ENCODE measurements at regions not wholly inside any gene's neighbourhood (a gene's known extent, or its start where the extent isn't known, plus 50 kb on each side); places are given as distances from the start of the nearest gene placed in this dataset.

GRCh38 chr1:58346036-58346355 is 200.5 kb downstream of the OMA1 start:
- Histone ChIP-seq H3K36me3 (no peaks in the 10 kb centered on the region), H3K27me3 (no peaks in the 10 kb centered on the region), H3K27ac (no peak overlapping the region), H3K9me3 (no peaks in the 10 kb centered on the region), H3K4me3 (no peak overlapping the region), H3K4me1 (no peaks in the 10 kb centered on the region)
- intact Hi-C loops (cut with DNase I): no loop called here
- TF ChIP-seq CTCF (IDR thresholded peaks at IDR 0.05) (no peak), POLR2A (IDR thresholded peaks at IDR 0.05) (no peak)
- no peak for DNase-seq
- WGBS, 2 donors: 82 to 83% methylated on average over 4 to 7 of the region's 7 CpGs

- no peaks in the 10 kb centered on the region for H3K27me3 ChIP-seq
- no peak for TF ChIP-seq POLR2A (IDR thresholded peaks at IDR 0.05)
- no peak for TF ChIP-seq CTCF (IDR thresholded peaks at IDR 0.05)
- intact Hi-C loops (cut with DNase I): no loop called here
- WGBS, 2 donors: 58 to 78% methylated on average over 5 of the region's 5 CpGs
- H3K9me3 ChIP-seq: no peaks in the 10 kb centered on the region
- no peaks in the 10 kb centered on the region for H3K36me3 ChIP-seq
- H3K4me1 ChIP-seq: no peaks in the 10 kb centered on the region
- H3K4me3 ChIP-seq: no peak overlapping the region
- DNase-seq: no peak
- H3K27ac ChIP-seq: no peak overlapping the region
Measured at GRCh38 chr1:58345215-58346035, 201.1 kb downstream of the OMA1 start.

GRCh38 chr1:58340185-58340584 is 206.3 kb downstream of the OMA1 start:
- Histone ChIP-seq H3K36me3 (no peaks in the 10 kb centered on the region), H3K27me3 (no peaks in the 10 kb centered on the region), H3K27ac (no peak overlapping the region), H3K4me3 (no peak overlapping the region), H3K4me1 (no peaks in the 10 kb centered on the region), H3K9me3 (no peaks in the 10 kb centered on the region)
- TF ChIP-seq CTCF (IDR thresholded peaks at IDR 0.05): no peak
- no peak for TF ChIP-seq POLR2A (IDR thresholded peaks at IDR 0.05)
- DNase-seq: no peak
- WGBS, 2 donors: 60 to 75% methylated on average over 4 of the region's 4 CpGs
- intact Hi-C loops (cut with DNase I): no loop called here

- no peak overlapping the region for H3K27ac ChIP-seq
- DNase-seq: no peak
- no peak overlapping the region for H3K4me3 ChIP-seq
- no peaks in the 10 kb centered on the region for H3K4me1 ChIP-seq
- intact Hi-C loops (cut with DNase I): no loop called here
- no peak for TF ChIP-seq CTCF (IDR thresholded peaks at IDR 0.05)
- H3K9me3 ChIP-seq: no peaks in the 10 kb centered on the region
- no peaks in the 10 kb centered on the region for H3K27me3 ChIP-seq
- 45 to 59% methylated on average over 1 of the region's 1 CpG for WGBS, 2 donors
- H3K36me3 ChIP-seq: no peaks in the 10 kb centered on the region
Measured at GRCh38 chr1:58338081-58338480, 208.4 kb downstream of the OMA1 start.

GRCh38 chr1:58333511-58333910 is 213.0 kb downstream of the OMA1 start:
- Histone ChIP-seq H3K27me3 (no peaks in the 10 kb centered on the region), H3K27ac (no peak overlapping the region), H3K4me1 (no peaks in the 10 kb centered on the region), H3K4me3 (no peak overlapping the region), H3K9me3 (no peaks in the 10 kb centered on the region), H3K36me3 (no peaks in the 10 kb centered on the region)
- 85 to 89% methylated on average over 1 of the region's 1 CpG for WGBS, 2 donors
- TF ChIP-seq POLR2A (IDR thresholded peaks at IDR 0.05) (no peak), CTCF (IDR thresholded peaks at IDR 0.05) (no peak)
- intact Hi-C loops (cut with DNase I): no loop called here
- no peak for DNase-seq
